Uterus (tissue), 3 donors: ENCODE measurements at regions not wholly inside any gene's neighbourhood (a gene's known extent, or its start where the extent isn't known, plus 50 kb on each side); places are given as distances from the start of the nearest gene placed in this dataset.

Experiments used
- DNase-seq, 2 donors: peaks; one replicate each; pipeline ENCODE4 v3.0.0-alpha.2; 2019 to 2020
- H3K27ac ChIP-seq, 2 donors: fragments of 200-600 bp; sonication (generic); 1 replicate in 1 of 2; 2 replicates in 1 of 2; pipeline ENCODE4 v1.5.1; 2016 to 2018
- H3K27me3 ChIP-seq, 2 donors: fragments of 200-600 bp; sonication (generic); one replicate each; pipeline ENCODE4 v1.5.1; 2018 to 2019; ENCODE audit warnings: control low read depth in 1 of 2
- H3K36me3 ChIP-seq, 2 donors: fragments of 200-600 bp; sonication (generic); one replicate each; pipeline ENCODE4 v1.5.1; 2019; ENCODE audit warnings: control low read depth in 1 of 2
- H3K4me1 ChIP-seq, 2 donors: fragments of 200-600 bp; sonication (generic); one replicate each; pipeline ENCODE4 v1.5.1; 2018 to 2019; ENCODE audit warnings: control low read depth in 1 of 2
- H3K4me3 ChIP-seq, 2 donors: fragments of 200-600 bp; sonication (generic); 1 replicate in 1 of 2; 2 replicates in 1 of 2; pipeline ENCODE4 v1.5.1; 2018 to 2019; ENCODE audit warnings: mild to moderate bottlenecking in 1 of 2
- H3K9me3 ChIP-seq, 2 donors: fragments of 200-600 bp; sonication (generic); one replicate each; pipeline ENCODE4 v1.5.1; 2019; ENCODE audit warnings: control low read depth in 1 of 2
- CTCF ChIP-seq, 4 experiments: fragments of 200-600 bp in 2 of 4; fragments of 450-650 bp in 2 of 4; sonication (generic) in 2 of 4; IDR thresholded peaks; one replicate each; pipeline ENCODE4 v1.5.1; 2016 to 2019; ENCODE audit warnings: antibody characterized with exemption in 4 of 4, mild to moderate bottlenecking in 2 of 4, moderate library complexity in 1 of 4
- POLR2A ChIP-seq, 2 donors: fragments of 450-650 bp; IDR thresholded peaks; one replicate each; pipeline ENCODE4 v1.6.1; 2016; ENCODE audit warnings: antibody characterized with exemption in 2 of 2, mild to moderate bottlenecking in 1 of 2, moderate library complexity in 1 of 2
- intact Hi-C: fragments of 100-400 bp; cut with DNase I; formaldehyde crosslinking; loops from one replicate; pipeline ENCODE4 v1.15.1; 2023; ENCODE audit warnings: low total_unique reads
- donor health status: DM: yes; HTN: yes; CAD: no.

- Histone ChIP-seq H3K4me3 (no peak overlapping the region), H3K4me1 (no peaks in the 10 kb centered on the region), H3K27ac (no peak overlapping the region), H3K36me3 (no peaks in the 10 kb centered on the region), H3K27me3 (no peaks in the 10 kb centered on the region), H3K9me3 (no peaks in the 10 kb centered on the region)
- intact Hi-C loops, result no loop called here
- no peak for DNase-seq
- TF ChIP-seq POLR2A (IDR thresholded peaks at IDR 0.05) (no peak), CTCF (IDR thresholded peaks at IDR 0.05) (no peak)
These were observed 296.3 kb upstream of the NMUR2 start for GRCh38 chr5:152701305-152701949.

- intact Hi-C loops, result no loop called here
These were observed 299.2 kb upstream of the NMUR2 start for GRCh38 chr5:152704286-152704685.

GRCh38 chr5:152711801-152712388 lies 306.8 kb upstream of the NMUR2 start:
- H3K4me3 ChIP-seq, result no peak overlapping the region
- H3K27me3 ChIP-seq, result no peaks in the 10 kb centered on the region
- H3K27ac ChIP-seq, result no peak overlapping the region
- no peaks in the 10 kb centered on the region for H3K36me3 ChIP-seq
- no peaks in the 10 kb centered on the region for H3K9me3 ChIP-seq
- intact Hi-C loops, result no loop called here
- DNase-seq, result no peak
- no peaks in the 10 kb centered on the region for H3K4me1 ChIP-seq
- TF ChIP-seq POLR2A (IDR thresholded peaks at IDR 0.05), result no peak
- no peak for TF ChIP-seq CTCF (IDR thresholded peaks at IDR 0.05)

More at GRCh38 chr5:152704286-152704685, 299.2 kb upstream of the NMUR2 start:
- Histone ChIP-seq H3K4me1 (no peaks in the 10 kb centered on the region), H3K36me3 (no peaks in the 10 kb centered on the region), H3K9me3 (no peaks in the 10 kb centered on the region), H3K27ac (no peak overlapping the region), H3K4me3 (no peak overlapping the region), H3K27me3 (no peaks in the 10 kb centered on the region)
- no peak for TF ChIP-seq CTCF (IDR thresholded peaks at IDR 0.05)
- TF ChIP-seq POLR2A (IDR thresholded peaks at IDR 0.05), result no peak
- DNase-seq, result no peak

GRCh38 chr5:152717393-152717792 lies 312.3 kb upstream of the NMUR2 start:
- Histone ChIP-seq H3K27me3 (no peaks in the 10 kb centered on the region), H3K4me1 (no peaks in the 10 kb centered on the region), H3K27ac (no peak overlapping the region), H3K9me3 (no peaks in the 10 kb centered on the region), H3K4me3 (no peak overlapping the region), H3K36me3 (no peaks in the 10 kb centered on the region)
- TF ChIP-seq POLR2A (IDR thresholded peaks at IDR 0.05) (no peak), CTCF (IDR thresholded peaks at IDR 0.05) (no peak)
- DNase-seq, result no peak
- intact Hi-C loops, result no loop called here

GRCh38 chr5:152723482-152723881 lies 318.4 kb upstream of the NMUR2 start:
- intact Hi-C loops, result no loop called here
- Histone ChIP-seq H3K36me3 (no peaks in the 10 kb centered on the region), H3K4me1 (no peaks in the 10 kb centered on the region), H3K4me3 (no peak overlapping the region), H3K27me3 (no peaks in the 10 kb centered on the region), H3K27ac (no peak overlapping the region), H3K9me3 (no peaks in the 10 kb centered on the region)
- TF ChIP-seq POLR2A (IDR thresholded peaks at IDR 0.05) (no peak), CTCF (IDR thresholded peaks at IDR 0.05) (no peak)
- DNase-seq, result no peak
